GM12878 (cell line): ENCODE measurements at regions not wholly inside any gene's neighbourhood (a gene's known extent, or its start where the extent isn't known, plus 50 kb on each side); places are given as distances from the start of the nearest gene placed in this dataset.

Experiments
- ATAC-seq: fragments of 200-7000 bp; cut with Tn5 transposase; 3 replicates; pipeline ENCODE4 v1.9.1; 2020; ENCODE audit warnings: mild to moderate bottlenecking, moderate library complexity
- BruUV-seq: library from RNA; stranded (reverse); fragments of 400-500 nt; replicated peaks from 2 replicates; lab custom pipeline; 2021; lab: Mats Ljungman, UMichigan
- CTCF ChIA-PET: fragments of 300-600 bp; sonication (Branson Sonifier 250); formaldehyde crosslinking; extraction: SDS; loops from one replicate; lab custom pipeline; 2021; ENCODE audit warnings: inconsistent platforms; lab: Yijun Ruan, JAX
- POLR2A ChIA-PET: fragments of 350-600 bp; formaldehyde crosslinking; extraction: SDS; loops from one replicate; lab custom pipeline; 2021; ENCODE audit warnings: inconsistent platforms; lab: Charles Lee
- RAD21 ChIA-PET: fragments of 300-600 bp; sonication (Branson Sonifier 250); formaldehyde crosslinking; loops from one replicate; lab custom pipeline; 2023; ENCODE audit warnings: antibody characterized with exemption; ENCODE audit not compliant: unreplicated experiment; lab: Charles Lee
- SMC1A ChIA-PET: fragments of 300-600 bp; sonication (Branson Sonifier 250); formaldehyde crosslinking; loops from one replicate; lab custom pipeline; 2023; ENCODE audit not compliant: unreplicated experiment, uncharacterized antibody; lab: Charles Lee
- DNase-seq: peaks from one replicate; pipeline ENCODE4 v3.0.0-alpha.2; 2011; ENCODE audit warnings: low read depth, low spot score
- FAIRE-seq: peaks from 3 replicates; lab custom pipeline; 2011; peaks lifted over from hg19 to GRCh38; lab: Jason Lieb, UNC
- H2AFZ ChIP-seq: 2 replicates; pipeline ENCODE4 v1.6.0; 2011; ENCODE audit warnings: low read depth, low read length, control low read depth; ENCODE audit not compliant: control insufficient read depth
- H3K27ac ChIP-seq: 2 replicates; pipeline ENCODE4 v1.5.1; 2011; ENCODE audit warnings: control low read depth; ENCODE audit not compliant: control insufficient read depth, insufficient read depth
- H3K27me3 ChIP-seq, 2 experiments: replicated peaks in 1 of 2; 2 replicates each; pipeline versions ENCODE4 v1.6.0 to v1.6.1; 2011; ENCODE audit warnings: low read length in 1 of 2; ENCODE audit not compliant: control insufficient read depth in 2 of 2, insufficient read depth in 2 of 2
- H3K36me3 ChIP-seq, 2 experiments: 2 replicates each; pipeline ENCODE4 v1.5.1; 2011; ENCODE audit warnings: low read length in 1 of 2; ENCODE audit not compliant: control insufficient read depth in 2 of 2, insufficient read depth in 2 of 2
- H3K4me1 ChIP-seq: 2 replicates; pipeline ENCODE4 v1.6.1; 2011; ENCODE audit warnings: mild to moderate bottlenecking, low read length, moderate library complexity, mixed read lengths; ENCODE audit not compliant: control insufficient read depth, insufficient read depth
- H3K4me2 ChIP-seq: 2 replicates; pipeline ENCODE4 v1.6.0; 2011; ENCODE audit warnings: control low read depth; ENCODE audit not compliant: control insufficient read depth, insufficient read depth
- H3K4me3 ChIP-seq: fragments of 200-600 bp; sonication (generic); 2 replicates; pipeline ENCODE4 v1.5.1; 2016
- H3K79me2 ChIP-seq: 2 replicates; pipeline ENCODE4 v1.6.0; 2011; ENCODE audit warnings: low read length; ENCODE audit not compliant: control insufficient read depth, insufficient read depth
- H3K9ac ChIP-seq: 2 replicates; pipeline ENCODE4 v1.8.0; 2011; ENCODE audit warnings: low read length, control low read depth, mixed read lengths; ENCODE audit not compliant: control insufficient read depth, insufficient read depth
- H3K9me3 ChIP-seq: replicated peaks from 3 replicates; pipeline ENCODE4 v1.5.1; 2011; ENCODE audit warnings: mild to moderate bottlenecking, low read length; ENCODE audit not compliant: control insufficient read depth, insufficient read depth
- H4K20me1 ChIP-seq: 2 replicates; pipeline ENCODE4 v1.6.0; 2011; ENCODE audit not compliant: control insufficient read depth, insufficient read depth
- BHLHE40 ChIP-seq, 2 experiments: fragments of 450-650 bp in 1 of 2; IDR thresholded peaks; 2 replicates each; pipeline ENCODE4 v1.6.1; 2011 to 2017; ENCODE audit warnings: low read depth in 2 of 2, borderline replicate concordance in 1 of 2, improper control_type of control experiment in 1 of 2, low read length in 1 of 2, mild to moderate bottlenecking in 1 of 2
- E4F1 ChIP-seq: fragments of 450-650 bp; IDR thresholded peaks from 2 replicates; pipeline ENCODE4 v1.6.1; 2018; ENCODE audit warnings: borderline replicate concordance, mild to moderate bottlenecking; ENCODE audit not compliant: partially characterized antibody
- JUNB ChIP-seq: IDR thresholded peaks from 2 replicates; pipeline ENCODE4 v1.6.1; 2016; ENCODE audit warnings: antibody characterized with exemption, mild to moderate bottlenecking
- PAX5 ChIP-seq: IDR thresholded peaks from 2 replicates; pipeline ENCODE4 v1.6.1; 2011; ENCODE audit warnings: low read depth, low read length, borderline replicate concordance
- PKNOX1 ChIP-seq: fragments of 450-650 bp; IDR thresholded peaks from 2 replicates; pipeline ENCODE4 v1.6.1; 2016; ENCODE audit warnings: mild to moderate bottlenecking
- POU2F2 ChIP-seq: IDR thresholded peaks from 3 replicates; pipeline ENCODE4 v1.6.1; 2011; ENCODE audit warnings: low read depth, mild to moderate bottlenecking, low read length, borderline replicate concordance
- RBBP5 ChIP-seq: fragments of 200-600 bp; sonication (generic); conservative IDR thresholded peaks from 2 replicates; pipeline ENCODE4 v1.6.1; 2016
- SRF ChIP-seq, 2 experiments: IDR thresholded peaks; 2 replicates each; pipeline ENCODE4 v1.6.1; 2011; ENCODE audit warnings: low read depth in 2 of 2, low read length in 2 of 2, mild to moderate bottlenecking in 1 of 2, moderate library complexity in 1 of 2
- SUPT20H ChIP-seq: IDR thresholded peaks from 2 replicates; pipeline ENCODE4 v1.6.1; 2011; ENCODE audit warnings: low read depth, mild to moderate bottlenecking, low read length, moderate library complexity, borderline replicate concordance; ENCODE audit not compliant: control insufficient read depth
- ZBTB33 ChIP-seq: fragments of 450-650 bp; IDR thresholded peaks from 2 replicates; pipeline ENCODE4 v1.6.1; 2017; ENCODE audit warnings: mild to moderate bottlenecking
- ZNF217 ChIP-seq: fragments of 450-650 bp; IDR thresholded peaks from 2 replicates; pipeline ENCODE4 v1.6.1; 2017; ENCODE audit warnings: antibody characterized with exemption, mild to moderate bottlenecking
- WGBS: methylation state at CpG from one replicate; pipeline ENCODE4 v1.1.6; 2016; ENCODE audit warnings: low lambda C conversion rate; ENCODE audit not compliant: insufficient replicate concordance, insufficient coverage; ENCODE audit errors: missing lambda C conversion rate; 5-methylcytosine and 5-hydroxymethylcytosine counted together
- in situ Hi-C: fragments of 300-500 bp; cut with MboI; formaldehyde crosslinking; loops from 9 replicates; pipeline ENCODE4 v1.14.3; 2018; ENCODE audit warnings: mixed read lengths
- intact Hi-C: fragments of 100-400 bp; cut with micrococcal nuclease; formaldehyde crosslinking; loops from one replicate; pipeline ENCODE4 v1.14.2; 2022; ENCODE audit not compliant: unreplicated experiment

- intact Hi-C loops, result no loop called here
- no TSS peak for BruUV-seq
- TF ChIP-seq BHLHE40 (IDR thresholded peaks at IDR 0.05; ENCODE audit: borderline replicate concordance in 1 of 2, low read depth in 2 of 2, low read length in 1 of 2) (no peak), ZBTB33 (no peak), PAX5 (no peak), ZNF217 (no peak), E4F1 (no peak), SUPT20H (no peak), SRF (IDR thresholded peaks at IDR 0.05; ENCODE audit: low read depth in 2 of 2, low read length in 2 of 2) (no peak), JUNB (no peak), POU2F2 (no peak), PKNOX1 (no peak), RBBP5 (no peak)
- H4K20me1 ChIP-seq, result no peaks in the 10 kb centered on the region
- in situ Hi-C loops, result loop anchor here (5.0 to 10.0 kb wide), 2 partner anchors 140 to 533 kb away; no protein-coding TSS in a partner anchor
- ChIA-PET RAD21 (interaction anchor here (1.0 to 5.6 kb wide), 3 partner anchors 87 to 140 kb away, joined by 3 to 52 read pairs (median 3); no protein-coding TSS in a partner anchor), CTCF (interaction anchor here (1.5 to 10.0 kb wide), 4 partner anchors 32 to 140 kb away, joined by 4 to 121 read pairs (median 7); no protein-coding TSS in a partner anchor), POLR2A (no interaction called here), SMC1A (interaction anchor here (8.8 kb wide), 1 partner anchor 140 kb away, joined by 81 read pairs; no protein-coding TSS in a partner anchor)
- no peak overlapping the region for H3K4me2 ChIP-seq
- no peak overlapping the region for H3K4me3 ChIP-seq
- DNase-seq (no peak), ATAC-seq (no peak), FAIRE-seq (no peak)
- H3K9me3 ChIP-seq, result no peaks in the 10 kb centered on the region
- H2AFZ ChIP-seq, result no peak overlapping the region
- 46% methylated on average over 4 of the region's 4 CpGs for WGBS
- H3K27me3 ChIP-seq, result peaks cover 4 to 7% of the 10 kb centered on the region in 2 experiments; a peak in 3 of 4 replicates
- H3K4me1 ChIP-seq, result peaks cover 12% of the 10 kb centered on the region
- no peaks in the 10 kb centered on the region for H3K36me3 ChIP-seq
- H3K9ac ChIP-seq, result no peak overlapping the region
- H3K27ac ChIP-seq, result no peak overlapping the region
- no peaks in the 10 kb centered on the region for H3K79me2 ChIP-seq
Observed at GRCh38 chr5:154607746-154608145, 129.7 kb upstream of the HAND1 start.
